PC-3 (cell line): ENCODE measurements at regions not wholly inside any gene's neighbourhood (a gene's known extent, or its start where the extent isn't known, plus 50 kb on each side); places are given as distances from the start of the nearest gene placed in this dataset.

Source experiments
- ATAC-seq: fragments of 200-7000 bp; cut with Tn5 transposase; 2 replicates; pipeline ENCODE4 v1.9.1; 2020; ENCODE audit warnings: mild to moderate bottlenecking, moderate library complexity
- BruUV-seq: library from RNA; stranded (reverse); fragments of 400-500 nt; replicated peaks from 2 replicates; lab custom pipeline; 2021; lab: Mats Ljungman, UMichigan
- CTCF ChIA-PET: fragments of 300-600 bp; sonication (Branson Sonifier 250); formaldehyde crosslinking; loops from one replicate; lab custom pipeline; 2022; ENCODE audit warnings: antibody characterized with exemption; lab: Charles Lee
- POLR2A ChIA-PET: fragments of 300-600 bp; sonication (Branson Sonifier 250); formaldehyde crosslinking; loops from one replicate; lab custom pipeline; 2022; ENCODE audit warnings: antibody characterized with exemption; ENCODE audit not compliant: unreplicated experiment; lab: Charles Lee
- DNase-seq: peaks from one replicate; pipeline ENCODE4 v3.0.0-alpha.2; 2015
- H2AFZ ChIP-seq: fragments of 300-600 bp; sonication (generic); 2 replicates; pipeline ENCODE4 v1.6.0; 2016; ENCODE audit warnings: antibody characterized with exemption, low read length
- H3F3A ChIP-seq: fragments of 300-600 bp; sonication (generic); one replicate; pipeline ENCODE4 v1.6.0; 2017; ENCODE audit warnings: antibody characterized with exemption, low read length, control low read depth, mild to moderate bottlenecking; ENCODE audit not compliant: unreplicated experiment
- H3K27ac ChIP-seq: fragments of 300-600 bp; sonication (generic); 2 replicates; pipeline ENCODE4 v1.5.1; 2016; ENCODE audit warnings: mild to moderate bottlenecking, low read length
- H3K27me3 ChIP-seq: fragments of 300-600 bp; sonication (generic); 2 replicates; pipeline ENCODE4 v1.6.1; 2016; ENCODE audit warnings: low read length, mixed read lengths
- H3K36me3 ChIP-seq: fragments of 300-600 bp; sonication (generic); 2 replicates; pipeline ENCODE4 v1.6.1; 2016; ENCODE audit warnings: low read depth, mixed run types, low read length, mixed read lengths
- H3K4me1 ChIP-seq: fragments of 300-600 bp; sonication (generic); 2 replicates; pipeline ENCODE4 v1.5.1; 2016; ENCODE audit warnings: low read length; ENCODE audit not compliant: insufficient read depth
- H3K4me2 ChIP-seq: fragments of 300-600 bp; sonication (generic); 2 replicates; pipeline ENCODE4 v1.6.0; 2016; ENCODE audit warnings: low read length
- H3K4me3 ChIP-seq: fragments of 300-600 bp; sonication (generic); 2 replicates; pipeline ENCODE4 v1.5.1; 2016; ENCODE audit warnings: mild to moderate bottlenecking, low read length, mixed read lengths
- H3K79me2 ChIP-seq: fragments of 300-600 bp; sonication (generic); 2 replicates; pipeline ENCODE4 v1.6.1; 2017; ENCODE audit warnings: low read length, mixed read lengths
- H3K9ac ChIP-seq: fragments of 300-600 bp; sonication (generic); 2 replicates; pipeline ENCODE4 v1.6.0; 2016; ENCODE audit warnings: mild to moderate bottlenecking, low read length
- H3K9me2 ChIP-seq: fragments of 300-600 bp; sonication (generic); replicated peaks from 2 replicates; pipeline ENCODE4 v1.6.1; 2016; ENCODE audit warnings: mixed run types, low read length, mixed read lengths
- H3K9me3 ChIP-seq: fragments of 300-600 bp; sonication (generic); 2 replicates; pipeline ENCODE4 v1.6.1; 2016; ENCODE audit warnings: low read length, mixed read lengths
- H4K20me1 ChIP-seq: fragments of 300-600 bp; sonication (generic); 2 replicates; pipeline ENCODE4 v1.6.1; 2016; ENCODE audit warnings: low read length, mixed read lengths
- CTCF ChIP-seq: fragments of 300-600 bp; sonication (generic); conservative IDR thresholded peaks from 2 replicates; pipeline ENCODE4 v1.5.1; 2017; ENCODE audit warnings: antibody characterized with exemption, low read depth, mild to moderate bottlenecking, low read length
- EZH2 ChIP-seq: fragments of 300-600 bp; sonication (generic); IDR thresholded peaks from one replicate; pipeline ENCODE4 v1.6.1; 2017; ENCODE audit warnings: antibody characterized with exemption, mild to moderate bottlenecking, low read length; ENCODE audit not compliant: unreplicated experiment
- EZH2phosphoT487 ChIP-seq: fragments of 300-600 bp; sonication (generic); IDR thresholded peaks from 2 replicates; pipeline ENCODE4 v1.6.1; 2018; ENCODE audit warnings: mild to moderate bottlenecking, antibody characterized with exemption, low read length, borderline replicate concordance
- intact Hi-C: fragments of 100-400 bp; cut with micrococcal nuclease; formaldehyde crosslinking; loops from 2 replicates; pipeline ENCODE4 v1.9.0; 2023

GRCh38 chr18:47420130-47420529 lies 168.7 kb upstream of the SKOR2 start:
- no peak for ATAC-seq
- ChIA-PET CTCF (interaction anchor here (0.7 kb wide), 1 partner anchor 11 kb away, joined by 4 read pairs; no protein-coding TSS in a partner anchor), POLR2A (no interaction called here)
- no peaks in the 10 kb centered on the region for H3K9me2 ChIP-seq
- H3K79me2 ChIP-seq: no peaks in the 10 kb centered on the region
- BruUV-seq: no TSS peak
- no peak overlapping the region for H3K27ac ChIP-seq
- H3K9ac ChIP-seq: no peak overlapping the region
- DNase-seq: no peak
- no peaks in the 10 kb centered on the region for H4K20me1 ChIP-seq
- no peaks in the 10 kb centered on the region for H3K4me1 ChIP-seq
- TF ChIP-seq EZH2 (no peak), CTCF (no peak), EZH2phosphoT487 (no peak)
- H3K27me3 ChIP-seq: no peaks in the 10 kb centered on the region; the same call in 1 of the 2 replicates
- H3K4me2 ChIP-seq: no peak overlapping the region
- H3F3A ChIP-seq: no peaks in the 10 kb centered on the region
- H3K36me3 ChIP-seq: no peaks in the 10 kb centered on the region
- H3K9me3 ChIP-seq: no peaks in the 10 kb centered on the region
- intact Hi-C loops: no loop called here
- H3K4me3 ChIP-seq: no peak overlapping the region
- no peak overlapping the region for H2AFZ ChIP-seq

GRCh38 chr18:47418746-47419145 lies 167.3 kb upstream of the SKOR2 start:
- H3K4me3 ChIP-seq: no peak overlapping the region
- H3K4me1 ChIP-seq: no peaks in the 10 kb centered on the region
- H3K27me3 ChIP-seq: no peaks in the 10 kb centered on the region; the same call in none of the 2 replicates
- no peak overlapping the region for H2AFZ ChIP-seq
- H3K79me2 ChIP-seq: no peaks in the 10 kb centered on the region
- no peak for DNase-seq
- CTCF ChIA-PET: no interaction called here
- TF ChIP-seq EZH2phosphoT487: no peak
- no peak for TF ChIP-seq EZH2
- TF ChIP-seq CTCF: no peak
- H4K20me1 ChIP-seq: no peaks in the 10 kb centered on the region
- no peaks in the 10 kb centered on the region for H3K36me3 ChIP-seq
- intact Hi-C loops: no loop called here
- BruUV-seq: no TSS peak
- POLR2A ChIA-PET: no interaction called here
- no peak for ATAC-seq
- no peak overlapping the region for H3K27ac ChIP-seq
- no peaks in the 10 kb centered on the region for H3F3A ChIP-seq
- no peak overlapping the region for H3K4me2 ChIP-seq
- H3K9me2 ChIP-seq: no peaks in the 10 kb centered on the region
- no peak overlapping the region for H3K9ac ChIP-seq
- H3K9me3 ChIP-seq: no peaks in the 10 kb centered on the region

- no peak for ATAC-seq
Observed at GRCh38 chr18:47417807-47418206, 166.3 kb upstream of the SKOR2 start.

More at GRCh38 chr18:47417807-47418206, 166.3 kb upstream of the SKOR2 start:
- Histone ChIP-seq H3K9me3 (no peaks in the 10 kb centered on the region), H3K4me2 (no peak overlapping the region), H3F3A (no peaks in the 10 kb centered on the region), H3K27me3 (no peaks in the 10 kb centered on the region; the same call in none of the 2 replicates), H4K20me1 (no peaks in the 10 kb centered on the region), H3K4me3 (no peak overlapping the region), H3K4me1 (no peaks in the 10 kb centered on the region), H3K79me2 (no peaks in the 10 kb centered on the region), H3K9ac (no peak overlapping the region), H3K36me3 (no peaks in the 10 kb centered on the region), H3K27ac (no peak overlapping the region), H3K9me2 (no peaks in the 10 kb centered on the region), H2AFZ (no peak overlapping the region)
- BruUV-seq: no TSS peak
- DNase-seq: no peak
- CTCF ChIA-PET: no interaction called here
- TF ChIP-seq EZH2: no peak
- no peak for TF ChIP-seq CTCF
- TF ChIP-seq EZH2phosphoT487: no peak
- intact Hi-C loops: no loop called here
- POLR2A ChIA-PET: no interaction called here
